ENCODE measurements at regions not wholly inside any gene's neighbourhood (a gene's known extent, or its start where the extent isn't known, plus 50 kb on each side); places are given as distances from the start of the nearest gene placed in this dataset.

DNA sequence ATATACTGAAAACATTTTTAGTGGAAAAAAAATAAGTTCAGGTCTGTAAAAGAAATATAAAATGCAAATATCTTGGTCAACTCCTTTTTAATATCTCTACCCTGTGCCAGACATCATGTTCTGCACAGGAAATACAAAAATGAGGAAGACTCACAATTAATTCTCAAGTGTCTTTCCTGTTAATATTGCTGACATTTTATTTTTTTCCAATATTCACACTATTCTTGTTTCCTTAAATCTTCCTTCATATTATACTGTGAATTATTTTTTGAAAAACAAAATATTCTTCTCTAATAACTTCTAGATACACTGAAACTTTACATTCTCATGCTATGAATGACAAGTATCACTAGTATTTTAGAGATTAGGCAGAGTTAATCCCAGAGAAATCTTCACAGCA, 334.7 kb upstream of the FTMT start:
- TF ChIP-seq, protein P1, sequence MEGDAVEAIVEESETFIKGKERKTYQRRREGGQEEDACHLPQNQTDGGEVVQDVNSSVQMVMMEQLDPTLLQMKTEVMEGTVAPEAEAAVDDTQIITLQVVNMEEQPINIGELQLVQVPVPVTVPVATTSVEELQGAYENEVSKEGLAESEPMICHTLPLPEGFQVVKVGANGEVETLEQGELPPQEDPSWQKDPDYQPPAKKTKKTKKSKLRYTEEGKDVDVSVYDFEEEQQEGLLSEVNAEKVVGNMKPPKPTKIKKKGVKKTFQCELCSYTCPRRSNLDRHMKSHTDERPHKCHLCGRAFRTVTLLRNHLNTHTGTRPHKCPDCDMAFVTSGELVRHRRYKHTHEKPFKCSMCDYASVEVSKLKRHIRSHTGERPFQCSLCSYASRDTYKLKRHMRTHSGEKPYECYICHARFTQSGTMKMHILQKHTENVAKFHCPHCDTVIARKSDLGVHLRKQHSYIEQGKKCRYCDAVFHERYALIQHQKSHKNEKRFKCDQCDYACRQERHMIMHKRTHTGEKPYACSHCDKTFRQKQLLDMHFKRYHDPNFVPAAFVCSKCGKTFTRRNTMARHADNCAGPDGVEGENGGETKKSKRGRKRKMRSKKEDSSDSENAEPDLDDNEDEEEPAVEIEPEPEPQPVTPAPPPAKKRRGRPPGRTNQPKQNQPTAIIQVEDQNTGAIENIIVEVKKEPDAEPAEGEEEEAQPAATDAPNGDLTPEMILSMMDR (IDR thresholded peaks at IDR 0.05): no peak
- no peak for TF ChIP-seq POLR2A (IDR thresholded peaks at IDR 0.05)

All from Peyer's patch (tissue), 4 donors.